ENCODE measurements at regions not wholly inside any gene's neighbourhood (a gene's known extent, or its start where the extent isn't known, plus 50 kb on each side); places are given as distances from the start of the nearest gene placed in this dataset.

DNA sequence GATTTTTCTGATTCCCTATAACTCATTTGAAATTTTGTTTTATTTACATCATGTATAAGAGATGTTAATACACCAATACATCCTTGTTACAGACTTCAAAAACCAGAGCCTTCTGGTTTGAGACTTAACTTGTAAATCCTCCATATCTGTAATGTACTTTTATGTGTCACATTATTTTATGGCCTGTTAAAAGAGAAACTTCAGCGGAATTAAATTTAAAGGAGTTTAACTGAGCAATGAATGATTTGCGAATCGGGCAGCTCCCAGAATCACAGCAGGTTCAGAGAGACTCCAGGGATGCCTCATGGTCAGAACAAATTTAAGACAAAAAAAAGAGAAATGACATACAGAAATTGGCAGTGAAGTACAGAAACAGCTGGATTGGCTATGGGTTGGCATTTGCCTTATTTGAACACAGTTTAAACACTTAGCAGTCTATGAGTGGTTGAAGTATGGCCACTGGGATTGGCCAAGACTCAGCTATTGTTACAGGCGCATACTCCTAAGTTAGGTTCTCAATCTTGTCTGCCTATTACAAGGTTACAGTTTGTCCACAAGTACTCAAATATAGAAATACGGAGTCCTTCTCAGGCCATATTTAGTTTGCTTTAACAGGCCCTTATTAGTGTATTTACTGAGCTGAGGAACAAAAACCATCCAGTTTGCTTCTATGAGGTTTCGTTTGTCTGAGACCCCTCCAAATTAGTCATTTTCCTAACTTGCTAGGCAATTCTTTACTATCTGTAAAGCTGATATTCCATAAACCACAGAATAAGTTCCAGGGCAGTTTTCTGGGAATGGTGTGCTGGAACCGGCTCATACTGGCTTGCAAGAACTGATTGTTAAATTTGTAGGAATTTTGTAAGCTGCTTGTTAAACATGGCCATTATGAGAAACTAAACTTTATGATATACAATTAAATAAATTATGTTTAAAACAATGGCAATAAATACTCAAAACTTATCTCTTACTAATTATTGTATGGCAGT lies 56.2 kb upstream of the WDR26 start:
- Mint-ChIP-seq H3K4me3 (ENCODE audit: low read depth, unreplicated experiment) (no peak overlapping the region), H3K27ac (ENCODE audit: unreplicated experiment) (no peak overlapping the region), H3K4me1 (ENCODE audit: low read depth, unreplicated experiment) (peaks cover 37% of the 10 kb centered on the region), H3K36me3 (ENCODE audit: insufficient read depth, unreplicated experiment) (no peaks in the 10 kb centered on the region), H3K9me3 (ENCODE audit: low read depth, unreplicated experiment) (no peaks in the 10 kb centered on the region), H3K27me3 (ENCODE audit: unreplicated experiment) (no peaks in the 10 kb centered on the region)
- TF ChIP-seq, protein P1, sequence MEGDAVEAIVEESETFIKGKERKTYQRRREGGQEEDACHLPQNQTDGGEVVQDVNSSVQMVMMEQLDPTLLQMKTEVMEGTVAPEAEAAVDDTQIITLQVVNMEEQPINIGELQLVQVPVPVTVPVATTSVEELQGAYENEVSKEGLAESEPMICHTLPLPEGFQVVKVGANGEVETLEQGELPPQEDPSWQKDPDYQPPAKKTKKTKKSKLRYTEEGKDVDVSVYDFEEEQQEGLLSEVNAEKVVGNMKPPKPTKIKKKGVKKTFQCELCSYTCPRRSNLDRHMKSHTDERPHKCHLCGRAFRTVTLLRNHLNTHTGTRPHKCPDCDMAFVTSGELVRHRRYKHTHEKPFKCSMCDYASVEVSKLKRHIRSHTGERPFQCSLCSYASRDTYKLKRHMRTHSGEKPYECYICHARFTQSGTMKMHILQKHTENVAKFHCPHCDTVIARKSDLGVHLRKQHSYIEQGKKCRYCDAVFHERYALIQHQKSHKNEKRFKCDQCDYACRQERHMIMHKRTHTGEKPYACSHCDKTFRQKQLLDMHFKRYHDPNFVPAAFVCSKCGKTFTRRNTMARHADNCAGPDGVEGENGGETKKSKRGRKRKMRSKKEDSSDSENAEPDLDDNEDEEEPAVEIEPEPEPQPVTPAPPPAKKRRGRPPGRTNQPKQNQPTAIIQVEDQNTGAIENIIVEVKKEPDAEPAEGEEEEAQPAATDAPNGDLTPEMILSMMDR (IDR thresholded peaks at IDR 0.05; ENCODE audit: unreplicated experiment): no peak
- CTCF ChIA-PET: interaction anchor here (1.4 kb wide), 1 partner anchor 8 kb away, joined by 5 read pairs; no protein-coding TSS in a partner anchor
- intact Hi-C loops (cut with micrococcal nuclease; ENCODE audit: unreplicated experiment): no loop called here
- DNase-seq: no peak
- no TSS peak for BruUV-seq (replicated peaks)

DNA sequence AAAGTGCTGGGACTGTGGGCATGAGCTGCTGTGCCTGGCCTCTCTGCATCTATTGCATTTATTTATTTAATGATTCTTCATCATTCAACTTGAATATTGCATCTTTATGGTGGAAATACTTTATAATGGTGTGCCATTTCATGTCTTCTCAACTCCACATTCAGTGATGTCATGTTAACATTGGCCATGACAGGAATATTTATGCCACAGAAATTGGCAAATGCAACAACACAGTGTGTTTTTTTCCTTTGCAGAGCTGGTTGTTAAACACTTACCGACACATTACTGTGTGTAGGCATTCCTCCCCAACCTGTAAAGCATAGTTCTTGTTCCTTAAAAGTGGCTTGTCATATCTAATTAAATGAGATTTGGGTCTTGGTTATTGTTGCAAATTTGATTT lies 57.4 kb upstream of the WDR26 start:
- intact Hi-C loops (cut with micrococcal nuclease; ENCODE audit: unreplicated experiment): no loop called here
- peaks cover 4% of the 10 kb centered on the region for H3K9me3 Mint-ChIP-seq (ENCODE audit: low read depth, unreplicated experiment)
- TF ChIP-seq, protein P1 (IDR thresholded peaks at IDR 0.05; ENCODE audit: unreplicated experiment): no peak
- H3K4me1 Mint-ChIP-seq (ENCODE audit: low read depth, unreplicated experiment): peaks cover 37% of the 10 kb centered on the region
- H3K27ac Mint-ChIP-seq (ENCODE audit: unreplicated experiment): no peak overlapping the region
- no peaks in the 10 kb centered on the region for H3K36me3 Mint-ChIP-seq (ENCODE audit: insufficient read depth, unreplicated experiment)
- H3K4me3 Mint-ChIP-seq (ENCODE audit: low read depth, unreplicated experiment): no peak overlapping the region
- H3K27me3 Mint-ChIP-seq (ENCODE audit: unreplicated experiment): no peaks in the 10 kb centered on the region
- BruUV-seq (replicated peaks): no TSS peak
- DNase-seq: no peak
- CTCF ChIA-PET: interaction anchor here (0.7 to 1.4 kb wide), 2 partner anchors 9 to 12 kb away, joined by 3 to 5 read pairs; no protein-coding TSS in a partner anchor

DNA sequence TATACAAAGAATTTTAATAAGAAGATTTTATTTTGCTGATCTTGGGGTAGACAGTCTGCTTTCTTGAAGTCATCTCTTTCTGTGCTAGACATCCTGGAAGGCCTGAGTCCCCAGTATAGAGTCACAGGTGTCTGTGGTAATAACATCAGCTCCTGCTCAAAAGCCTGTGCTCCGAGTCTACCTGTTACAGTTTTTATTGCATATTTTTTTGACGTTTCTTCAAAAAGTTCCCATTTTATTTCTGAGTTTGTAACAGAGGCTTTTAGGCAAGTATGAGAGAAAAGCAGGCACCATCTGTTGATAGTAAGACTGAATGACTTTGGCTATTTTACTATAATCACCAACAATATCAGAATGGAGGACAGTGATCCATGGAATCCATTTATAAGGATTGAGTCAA lies 58.0 kb upstream of the WDR26 start:
- no peaks in the 10 kb centered on the region for H3K27me3 Mint-ChIP-seq (ENCODE audit: unreplicated experiment)
- H3K36me3 Mint-ChIP-seq (ENCODE audit: insufficient read depth, unreplicated experiment): no peaks in the 10 kb centered on the region
- no TSS peak for BruUV-seq (replicated peaks)
- TF ChIP-seq, protein P1 (IDR thresholded peaks at IDR 0.05; ENCODE audit: unreplicated experiment): no peak
- CTCF ChIA-PET: interaction anchor here (0.7 kb wide), 1 partner anchor 11 kb away, joined by 3 read pairs; no protein-coding TSS in a partner anchor
- peaks cover 41% of the 10 kb centered on the region for H3K4me1 Mint-ChIP-seq (ENCODE audit: low read depth, unreplicated experiment)
- peaks cover 4% of the 10 kb centered on the region for H3K9me3 Mint-ChIP-seq (ENCODE audit: low read depth, unreplicated experiment)
- H3K4me3 Mint-ChIP-seq (ENCODE audit: low read depth, unreplicated experiment): no peak overlapping the region
- intact Hi-C loops (cut with micrococcal nuclease; ENCODE audit: unreplicated experiment): no loop called here
- peak overlapping the region; percentile 2 for H3K27ac Mint-ChIP-seq (ENCODE audit: unreplicated experiment)
- DNase-seq: no peak

DNA sequence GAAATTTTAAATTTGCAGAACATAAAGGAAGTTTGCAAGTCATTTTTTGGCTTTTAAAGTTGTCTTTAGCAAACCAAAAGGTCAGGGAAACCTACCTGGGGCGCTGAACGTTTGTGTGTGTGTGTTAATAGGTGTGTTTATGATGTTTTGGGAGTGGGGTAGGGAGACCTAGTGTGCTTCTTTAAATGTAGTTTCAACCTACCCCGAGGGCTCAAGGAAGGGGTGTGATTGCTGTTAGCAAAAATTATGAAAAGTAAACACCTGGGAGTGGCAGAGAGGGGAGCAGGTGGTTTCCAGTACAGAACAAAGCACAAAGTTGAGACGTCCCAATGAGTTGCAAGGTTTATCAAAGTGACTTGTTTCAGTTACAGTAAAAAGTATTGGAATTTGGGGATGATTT lies 58.7 kb upstream of the WDR26 start:
- Mint-ChIP-seq H3K27ac (ENCODE audit: unreplicated experiment) (peak overlapping the region; percentile 2), H3K36me3 (ENCODE audit: insufficient read depth, unreplicated experiment) (no peaks in the 10 kb centered on the region), H3K27me3 (ENCODE audit: unreplicated experiment) (no peaks in the 10 kb centered on the region), H3K9me3 (ENCODE audit: low read depth, unreplicated experiment) (peaks cover 4% of the 10 kb centered on the region), H3K4me3 (ENCODE audit: low read depth, unreplicated experiment) (no peak overlapping the region), H3K4me1 (ENCODE audit: low read depth, unreplicated experiment) (peaks cover 47% of the 10 kb centered on the region)
- TF ChIP-seq, protein P1 (IDR thresholded peaks at IDR 0.05; ENCODE audit: unreplicated experiment): no peak
- intact Hi-C loops (cut with micrococcal nuclease; ENCODE audit: unreplicated experiment): no loop called here
- no peak for DNase-seq
- no TSS peak for BruUV-seq (replicated peaks)
- CTCF ChIA-PET: no interaction called here
